SU-DHL-6 (cell line): ENCODE measurements at regions not wholly inside any gene's neighbourhood (a gene's known extent, or its start where the extent isn't known, plus 50 kb on each side); places are given as distances from the start of the nearest gene placed in this dataset.
"Not testable (repeated sequence)": the region's sequence is repeated elsewhere in the genome, so short reads cannot be mapped to it uniquely, and the experiment has no call there.

Experiments used
- H2AFZ ChIP-seq: fragments of 200-600 bp; sonication (generic); 2 replicates; pipeline ENCODE4 v1.6.1; 2014; ENCODE audit warnings: low read depth, mild to moderate bottlenecking, moderate library complexity, mixed read lengths, antibody characterized with exemption, low read length; ENCODE audit not compliant: severe bottlenecking
- H3F3A ChIP-seq: fragments of 200-600 bp; shearing (Covaris generic); 2 replicates; pipeline ENCODE4 v1.6.0; 2016; ENCODE audit warnings: antibody characterized with exemption, mild to moderate bottlenecking; ENCODE audit not compliant: insufficient read depth
- H3K27ac ChIP-seq: fragments of 200-600 bp; sonication (generic); 2 replicates; pipeline ENCODE4 v1.5.1; 2016; ENCODE audit warnings: low read depth, mild to moderate bottlenecking, low read length, moderate library complexity, mixed read lengths
- H3K27me3 ChIP-seq: fragments of 200-600 bp; sonication (generic), shearing (Covaris generic); 2 replicates; pipeline ENCODE4 v1.6.0; 2014; ENCODE audit warnings: mild to moderate bottlenecking, low read length
- H3K36me3 ChIP-seq: fragments of 200-600 bp; sonication (generic); 2 replicates; pipeline ENCODE4 v1.6.1; 2014; ENCODE audit warnings: mild to moderate bottlenecking, low read length, mixed read lengths
- H3K4me2 ChIP-seq: fragments of 300-600, 200-600 bp; shearing (Covaris generic), sonication (generic); 2 replicates; pipeline ENCODE4 v1.6.0; 2014; ENCODE audit warnings: low read length, low read depth, mild to moderate bottlenecking; ENCODE audit not compliant: poor library complexity, severe bottlenecking
- H3K4me3 ChIP-seq: fragments of 200-600 bp; sonication (generic); 2 replicates; pipeline ENCODE4 v1.5.1; 2014; ENCODE audit warnings: antibody characterized with exemption, low read length, mild to moderate bottlenecking, mixed read lengths; ENCODE audit not compliant: insufficient read depth, poor library complexity, severe bottlenecking
- H3K79me2 ChIP-seq: fragments of 200-600 bp; sonication (generic); 2 replicates; pipeline ENCODE4 v1.6.1; 2014; ENCODE audit warnings: mild to moderate bottlenecking, low read length, moderate library complexity; ENCODE audit not compliant: insufficient read depth
- H3K9ac ChIP-seq: fragments of 200-600 bp; sonication (generic); 2 replicates; pipeline ENCODE4 v1.7.0; 2014; ENCODE audit warnings: mild to moderate bottlenecking, low read length
- H3K9me2 ChIP-seq: fragments of 200-600 bp; sonication (generic); replicated peaks from 2 replicates; pipeline ENCODE4 v1.6.1; 2014; ENCODE audit warnings: low read length; ENCODE audit not compliant: insufficient read depth
- H3K9me3 ChIP-seq: fragments of 200-600 bp; sonication (generic); 2 replicates; pipeline ENCODE4 v1.6.1; 2014; ENCODE audit warnings: low read length, mixed read lengths; ENCODE audit not compliant: insufficient read depth
- H4K20me1 ChIP-seq: fragments of 200-600 bp; sonication (generic); 2 replicates; pipeline ENCODE4 v1.6.1; 2014; ENCODE audit warnings: low read depth, mild to moderate bottlenecking, antibody characterized with exemption, low read length, moderate library complexity, mixed read lengths
- CTCF ChIP-seq: fragments of 200-600 bp; sonication (generic); IDR thresholded peaks from one replicate; pipeline ENCODE4 v1.5.1; 2017; ENCODE audit warnings: antibody characterized with exemption, mild to moderate bottlenecking, low read length, moderate library complexity; ENCODE audit not compliant: insufficient read depth, poor library complexity, severe bottlenecking
- EZH2phosphoT487 ChIP-seq: fragments of 200-600 bp; sonication (generic), shearing (Covaris generic); conservative IDR thresholded peaks from 2 replicates; pipeline ENCODE4 v1.6.1; 2018; ENCODE audit warnings: mild to moderate bottlenecking, antibody characterized with exemption, low read length, moderate library complexity, mixed read lengths

GRCh38 chr12:84124211-84124610, 788.4 kb downstream of the SLC6A15 start:
- Histone ChIP-seq H3K4me3 (no peak overlapping the region), H3K9me2 (no peaks in the 10 kb centered on the region), H3K9ac (no peak overlapping the region), H3K4me2 (no peak overlapping the region), H3K27me3 (no peaks in the 10 kb centered on the region), H4K20me1 (no peaks in the 10 kb centered on the region), H3K9me3 (no peaks in the 10 kb centered on the region), H3K27ac (no peak overlapping the region), H3K36me3 (no peaks in the 10 kb centered on the region), H3F3A (no peaks in the 10 kb centered on the region), H3K79me2 (no peaks in the 10 kb centered on the region), H2AFZ (no peak overlapping the region)
- TF ChIP-seq CTCF (no peak), EZH2phosphoT487 (no peak)

GRCh38 chr12:84117190-84117589, 795.4 kb downstream of the SLC6A15 start:
- Histone ChIP-seq H3K9ac (no peak overlapping the region), H2AFZ (no peak overlapping the region), H3K27ac (no peak overlapping the region), H3K9me2 (no peaks in the 10 kb centered on the region), H3K4me2 (no peak overlapping the region), H3K9me3 (no peaks in the 10 kb centered on the region), H3K27me3 (no peaks in the 10 kb centered on the region), H3K4me3 (no peak overlapping the region), H3F3A (no peaks in the 10 kb centered on the region), H3K36me3 (no peaks in the 10 kb centered on the region), H3K79me2 (no peaks in the 10 kb centered on the region), H4K20me1 (no peaks in the 10 kb centered on the region)
- no peak for TF ChIP-seq EZH2phosphoT487
- no peak for TF ChIP-seq CTCF

- H3K27ac ChIP-seq, result no peak overlapping the region
- no peaks in the 10 kb centered on the region for H3K79me2 ChIP-seq
- no peaks in the 10 kb centered on the region for H3K36me3 ChIP-seq
- H3F3A ChIP-seq, result no peaks in the 10 kb centered on the region
- no peaks in the 10 kb centered on the region for H3K27me3 ChIP-seq
- H3K4me3 ChIP-seq, result no peak overlapping the region
- H3K9me2 ChIP-seq, result no peaks in the 10 kb centered on the region
- H2AFZ ChIP-seq, result no peak overlapping the region
- TF ChIP-seq CTCF (no peak), EZH2phosphoT487 (no peak)
- H3K9me3 ChIP-seq, result no peaks in the 10 kb centered on the region
- H3K9ac ChIP-seq, result no peak overlapping the region
- no peak overlapping the region for H3K4me2 ChIP-seq
- H4K20me1 ChIP-seq, result no peaks in the 10 kb centered on the region
Observed at GRCh38 chr12:84113666-84114065, 798.9 kb downstream of the SLC6A15 start.

- not testable (repeated sequence) for H4K20me1 ChIP-seq, H3K27me3 ChIP-seq, H3K9me3 ChIP-seq, H3F3A ChIP-seq, H3K4me2 ChIP-seq, H2AFZ ChIP-seq, H3K36me3 ChIP-seq, H3K27ac ChIP-seq, H3K9ac ChIP-seq, H3K4me3 ChIP-seq, H3K79me2 ChIP-seq, H3K9me2 ChIP-seq
Observed at GRCh38 chr12:84103886-84104285, 808.7 kb downstream of the SLC6A15 start.

GRCh38 chr12:84101963-84102362, 810.6 kb downstream of the SLC6A15 start:
- not testable (repeated sequence) for H2AFZ ChIP-seq, H3K27me3 ChIP-seq, H3K79me2 ChIP-seq, H3K9me2 ChIP-seq, H3K36me3 ChIP-seq, H3K9me3 ChIP-seq, H4K20me1 ChIP-seq, H3F3A ChIP-seq, H3K4me2 ChIP-seq, H3K27ac ChIP-seq, H3K4me3 ChIP-seq, H3K9ac ChIP-seq

GRCh38 chr12:84099591-84099990, 813.0 kb downstream of the SLC6A15 start:
- not testable (repeated sequence) for H3K36me3 ChIP-seq, H2AFZ ChIP-seq, H3K9ac ChIP-seq, H3K79me2 ChIP-seq, H3K27ac ChIP-seq, H3K4me2 ChIP-seq, H3F3A ChIP-seq, H3K9me2 ChIP-seq, H4K20me1 ChIP-seq, H3K9me3 ChIP-seq, H3K27me3 ChIP-seq, H3K4me3 ChIP-seq
